ENCODE measurements at regions not wholly inside any gene's neighbourhood (a gene's known extent, or its start where the extent isn't known, plus 50 kb on each side); places are given as distances from the start of the nearest gene placed in this dataset.

DNA sequence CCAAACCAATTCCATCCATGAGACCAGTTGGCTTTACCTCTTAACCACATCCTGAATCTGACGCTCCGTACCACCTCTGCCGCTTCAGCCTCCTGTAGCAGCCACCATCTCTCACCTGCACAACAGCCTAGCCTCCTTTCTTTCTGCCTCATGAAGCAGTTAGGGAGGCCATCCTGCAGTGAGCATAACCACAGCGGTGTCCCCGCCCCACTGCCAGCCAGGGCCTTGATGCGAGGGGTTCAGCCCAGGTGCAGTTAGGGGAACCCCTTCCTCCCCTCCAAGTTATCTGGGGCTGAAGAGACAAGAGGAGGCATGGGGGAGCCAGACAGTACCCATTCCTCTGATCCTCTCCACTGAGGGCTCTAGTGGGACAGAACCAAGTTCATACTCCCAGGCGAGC, 167.0 kb downstream of the C5orf15 start:
- ATAC-seq = no peak
- RAD21 ChIA-PET (ENCODE audit: unreplicated experiment) = no interaction called here
- no peak for FAIRE-seq
- no peaks in the 10 kb centered on the region for H3K79me2 ChIP-seq (ENCODE audit: control insufficient read depth, insufficient read depth, low read length)
- no peak overlapping the region for H3K4me3 ChIP-seq
- in situ Hi-C loops (cut with MboI) (no loop called here), intact Hi-C loops (cut with micrococcal nuclease; ENCODE audit: unreplicated experiment) (no loop called here)
- no peak overlapping the region for H3K4me2 ChIP-seq (ENCODE audit: control insufficient read depth, insufficient read depth)
- H2AFZ ChIP-seq (ENCODE audit: control insufficient read depth, low read depth, low read length) = no peak overlapping the region
- no peak overlapping the region for H3K27ac ChIP-seq (ENCODE audit: control insufficient read depth, insufficient read depth)
- no peak for DNase-seq (ENCODE audit: low read depth, low spot score)
- H3K36me3 ChIP-seq (ENCODE audit: control insufficient read depth in 2 of 2, insufficient read depth in 2 of 2, low read length in 1 of 2) = no peaks in the 10 kb centered on the region
- no peaks in the 10 kb centered on the region; the same call in 2 of the 3 replicates for H3K9me3 ChIP-seq (replicated peaks; ENCODE audit: control insufficient read depth, insufficient read depth, low read length)
- POLR2A ChIA-PET = no interaction called here
- SMC1A ChIA-PET (ENCODE audit: uncharacterized antibody, unreplicated experiment) = no interaction called here
- 58% methylated on average over 7 of the region's 7 CpGs for WGBS (ENCODE audit: insufficient coverage, insufficient replicate concordance, low lambda C conversion rate, missing lambda C conversion rate)
- H4K20me1 ChIP-seq (ENCODE audit: control insufficient read depth, insufficient read depth) = no peaks in the 10 kb centered on the region
- no peaks in the 10 kb centered on the region for H3K4me1 ChIP-seq (ENCODE audit: control insufficient read depth, insufficient read depth, low read length)
- no peak overlapping the region for H3K9ac ChIP-seq (ENCODE audit: control insufficient read depth, insufficient read depth, low read length)
- no peak for TF ChIP-seq MTA2 (IDR thresholded peaks at IDR 0.05; ENCODE audit: low read depth)
- no peak for TF ChIP-seq ZNF217 (IDR thresholded peaks at IDR 0.05)
- TF ChIP-seq CBFB (IDR thresholded peaks at IDR 0.05; ENCODE audit: low read depth) = no peak
- no peak for TF ChIP-seq RBBP5 (conservative IDR thresholded peaks at IDR 0.05)
- no peak for TF ChIP-seq HDAC6 (IDR thresholded peaks at IDR 0.05; ENCODE audit: unreplicated experiment)
- TF ChIP-seq HDGF (IDR thresholded peaks at IDR 0.05) = no peak
- TF ChIP-seq ZNF274 (IDR thresholded peaks at IDR 0.05; ENCODE audit: insufficient read depth, insufficient read length) = no peak
- TF ChIP-seq, protein P1, sequence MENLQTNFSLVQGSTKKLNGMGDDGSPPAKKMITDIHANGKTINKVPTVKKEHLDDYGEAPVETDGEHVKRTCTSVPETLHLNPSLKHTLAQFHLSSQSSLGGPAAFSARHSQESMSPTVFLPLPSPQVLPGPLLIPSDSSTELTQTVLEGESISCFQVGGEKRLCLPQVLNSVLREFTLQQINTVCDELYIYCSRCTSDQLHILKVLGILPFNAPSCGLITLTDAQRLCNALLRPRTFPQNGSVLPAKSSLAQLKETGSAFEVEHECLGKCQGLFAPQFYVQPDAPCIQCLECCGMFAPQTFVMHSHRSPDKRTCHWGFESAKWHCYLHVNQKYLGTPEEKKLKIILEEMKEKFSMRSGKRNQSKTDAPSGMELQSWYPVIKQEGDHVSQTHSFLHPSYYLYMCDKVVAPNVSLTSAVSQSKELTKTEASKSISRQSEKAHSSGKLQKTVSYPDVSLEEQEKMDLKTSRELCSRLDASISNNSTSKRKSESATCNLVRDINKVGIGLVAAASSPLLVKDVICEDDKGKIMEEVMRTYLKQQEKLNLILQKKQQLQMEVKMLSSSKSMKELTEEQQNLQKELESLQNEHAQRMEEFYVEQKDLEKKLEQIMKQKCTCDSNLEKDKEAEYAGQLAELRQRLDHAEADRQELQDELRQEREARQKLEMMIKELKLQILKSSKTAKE (IDR thresholded peaks at IDR 0.05; ENCODE audit: low read depth, poor library complexity, severe bottlenecking) = no peak
- TF ChIP-seq NFXL1 (IDR thresholded peaks at IDR 0.05; ENCODE audit: borderline replicate concordance) = no peak
- no peak for TF ChIP-seq CHD1 (IDR thresholded peaks at IDR 0.05; ENCODE audit: low read depth, low read length)
- no peak for TF ChIP-seq ZBED1 (IDR thresholded peaks at IDR 0.05; ENCODE audit: borderline replicate concordance)
- TF ChIP-seq RUNX3 (IDR thresholded peaks at IDR 0.05; ENCODE audit: low read length) = no peak
- no peak for TF ChIP-seq SIN3A (IDR thresholded peaks at IDR 0.05; ENCODE audit: low read depth, low read length)
- TF ChIP-seq, protein P2, sequence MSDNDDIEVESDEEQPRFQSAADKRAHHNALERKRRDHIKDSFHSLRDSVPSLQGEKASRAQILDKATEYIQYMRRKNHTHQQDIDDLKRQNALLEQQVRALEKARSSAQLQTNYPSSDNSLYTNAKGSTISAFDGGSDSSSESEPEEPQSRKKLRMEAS (IDR thresholded peaks at IDR 0.05; ENCODE audit: low read depth, low read length) = no peak
- BruUV-seq (replicated peaks) = no TSS peak
- CTCF ChIA-PET = interaction anchor here (1.2 to 2.3 kb wide), 2 partner anchors 11 to 68 kb away, joined by 3 to 10 read pairs; no protein-coding TSS in a partner anchor
- peaks cover 0 to 8% of the 10 kb centered on the region in 2 experiments; a peak in 2 of 4 replicates for H3K27me3 ChIP-seq (replicated peaks in 1 of 2; ENCODE audit: control insufficient read depth in 2 of 2, insufficient read depth in 2 of 2, low read length in 1 of 2)
